Astrocyte (in vitro differentiated cells and primary cell): ENCODE measurements at regions not wholly inside any gene's neighbourhood (a gene's known extent, or its start where the extent isn't known, plus 50 kb on each side); places are given as distances from the start of the nearest gene placed in this dataset.
A peak's percentile ranks its signal among the peaks of the same experiment; 100 is the strongest.

Source experiments
- DNase-seq: peaks from one replicate; pipeline ENCODE4 v3.0.0-alpha.2; 2010; ENCODE audit warnings: low read depth
- FAIRE-seq: peaks from 2 replicates; lab custom pipeline; 2011; peaks lifted over from hg19 to GRCh38; lab: Jason Lieb, UNC
- H2AFZ ChIP-seq: 2 replicates; pipeline ENCODE4 v1.6.0; 2012; ENCODE audit warnings: low read depth, low read length, inconsistent platforms
- H3K27ac ChIP-seq: 2 replicates; pipeline ENCODE4 v1.5.1; 2011; ENCODE audit warnings: low read depth, low read length, inconsistent platforms
- H3K27me3 ChIP-seq: 2 replicates; pipeline ENCODE4 v1.6.0; 2011; ENCODE audit warnings: low read length, inconsistent platforms; ENCODE audit not compliant: insufficient read depth
- H3K36me3 ChIP-seq: 2 replicates; pipeline ENCODE4 v1.5.1; 2011; ENCODE audit warnings: low read length, inconsistent platforms; ENCODE audit not compliant: insufficient read depth
- H3K4me1 ChIP-seq: 2 replicates; pipeline ENCODE4 v1.5.1; 2011; ENCODE audit warnings: low read length, inconsistent platforms; ENCODE audit not compliant: insufficient read depth
- H3K4me2 ChIP-seq: 2 replicates; pipeline ENCODE4 v1.6.0; 2012; ENCODE audit warnings: low read length, inconsistent platforms
- H3K4me3 ChIP-seq: 2 replicates; pipeline ENCODE4 v1.5.1; 2011; ENCODE audit warnings: low read depth, mild to moderate bottlenecking, low read length, inconsistent platforms; ENCODE audit not compliant: insufficient read depth
- H3K79me2 ChIP-seq: 2 replicates; pipeline ENCODE4 v1.6.0; 2012; ENCODE audit warnings: mild to moderate bottlenecking, low read length, inconsistent platforms; ENCODE audit not compliant: insufficient read depth
- H3K9ac ChIP-seq: 2 replicates; pipeline ENCODE4 v1.6.0; 2012; ENCODE audit warnings: mild to moderate bottlenecking, low read length, inconsistent platforms
- H3K9me3 ChIP-seq: 2 replicates; pipeline ENCODE4 v1.5.1; 2012; ENCODE audit warnings: low read depth, mild to moderate bottlenecking, low read length, inconsistent platforms; ENCODE audit not compliant: insufficient read depth
- H4K20me1 ChIP-seq: 2 replicates; pipeline ENCODE4 v1.6.0; 2012; ENCODE audit warnings: low read length, inconsistent platforms; ENCODE audit not compliant: insufficient read depth
- H3K27ac Mint-ChIP-seq: one replicate; pipeline ENCODE4 v1.8.0; 2021; ENCODE audit warnings: mild to moderate bottlenecking, mixed read lengths; ENCODE audit not compliant: unreplicated experiment
- H3K27me3 Mint-ChIP-seq: one replicate; pipeline ENCODE4 v1.8.0; 2021; ENCODE audit warnings: low read depth, mixed read lengths; ENCODE audit not compliant: unreplicated experiment
- H3K36me3 Mint-ChIP-seq: one replicate; pipeline ENCODE4 v1.8.0; 2021; ENCODE audit warnings: low read depth, mixed read lengths; ENCODE audit not compliant: unreplicated experiment
- H3K4me1 Mint-ChIP-seq: one replicate; pipeline ENCODE4 v1.8.0; 2021; ENCODE audit warnings: low read depth, mixed read lengths; ENCODE audit not compliant: unreplicated experiment
- H3K4me3 Mint-ChIP-seq: one replicate; pipeline ENCODE4 v1.8.0; 2021; ENCODE audit warnings: mild to moderate bottlenecking, moderate library complexity, mixed read lengths; ENCODE audit not compliant: unreplicated experiment
- H3K9me3 Mint-ChIP-seq: one replicate; pipeline ENCODE4 v1.8.0; 2021; ENCODE audit warnings: mild to moderate bottlenecking, mixed read lengths; ENCODE audit not compliant: unreplicated experiment
- EZH2 ChIP-seq: IDR thresholded peaks from 2 replicates; pipeline ENCODE4 v1.6.1; 2012; ENCODE audit warnings: mild to moderate bottlenecking, low read length, inconsistent platforms; ENCODE audit not compliant: insufficient read depth
- TF ChIP-seq, protein P1 (sequence below): IDR thresholded peaks from 2 replicates; pipeline ENCODE4 v1.5.1; 2011; ENCODE audit warnings: low read depth, mild to moderate bottlenecking, inconsistent platforms, low read length, moderate library complexity; ENCODE audit not compliant: insufficient read depth

DNA sequence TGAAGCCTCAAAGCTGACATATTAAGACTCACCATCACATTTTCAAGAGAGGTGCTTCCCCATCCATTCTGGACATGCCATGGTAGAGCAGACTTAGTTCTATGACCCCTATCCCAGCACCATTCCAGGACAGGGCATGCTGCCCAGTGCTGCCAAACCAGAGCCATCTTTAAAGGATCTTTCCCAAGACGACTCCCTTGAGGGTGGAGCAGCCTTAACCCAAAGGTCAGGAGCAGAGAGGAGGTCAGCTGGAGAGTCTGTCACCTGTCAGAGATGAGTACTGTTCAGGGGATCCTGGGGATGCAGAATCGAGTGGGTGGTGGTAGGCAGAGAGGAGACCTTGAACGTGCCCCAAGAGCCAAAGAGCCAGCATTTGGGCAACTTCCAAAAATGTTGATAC lies 459.8 kb downstream of the STK39 start:
- Mint-ChIP-seq H3K4me1 (peaks cover 27% of the 10 kb centered on the region), H3K36me3 (no peaks in the 10 kb centered on the region), H3K9me3 (no peaks in the 10 kb centered on the region), H3K27me3 (no peaks in the 10 kb centered on the region), H3K27ac (no peak overlapping the region), H3K4me3 (no peak overlapping the region)
- Histone ChIP-seq H3K4me2 (no peak overlapping the region), H3K4me1 (peaks cover 15% of the 10 kb centered on the region), H3K4me3 (no peak overlapping the region), H3K9me3 (no peaks in the 10 kb centered on the region), H3K27me3 (no peaks in the 10 kb centered on the region), H3K27ac (no peak overlapping the region), H3K9ac (no peak overlapping the region), H4K20me1 (no peaks in the 10 kb centered on the region), H2AFZ (no peak overlapping the region), H3K79me2 (no peaks in the 10 kb centered on the region), H3K36me3 (no peaks in the 10 kb centered on the region)
- no peak for FAIRE-seq
- TF ChIP-seq, protein P1, sequence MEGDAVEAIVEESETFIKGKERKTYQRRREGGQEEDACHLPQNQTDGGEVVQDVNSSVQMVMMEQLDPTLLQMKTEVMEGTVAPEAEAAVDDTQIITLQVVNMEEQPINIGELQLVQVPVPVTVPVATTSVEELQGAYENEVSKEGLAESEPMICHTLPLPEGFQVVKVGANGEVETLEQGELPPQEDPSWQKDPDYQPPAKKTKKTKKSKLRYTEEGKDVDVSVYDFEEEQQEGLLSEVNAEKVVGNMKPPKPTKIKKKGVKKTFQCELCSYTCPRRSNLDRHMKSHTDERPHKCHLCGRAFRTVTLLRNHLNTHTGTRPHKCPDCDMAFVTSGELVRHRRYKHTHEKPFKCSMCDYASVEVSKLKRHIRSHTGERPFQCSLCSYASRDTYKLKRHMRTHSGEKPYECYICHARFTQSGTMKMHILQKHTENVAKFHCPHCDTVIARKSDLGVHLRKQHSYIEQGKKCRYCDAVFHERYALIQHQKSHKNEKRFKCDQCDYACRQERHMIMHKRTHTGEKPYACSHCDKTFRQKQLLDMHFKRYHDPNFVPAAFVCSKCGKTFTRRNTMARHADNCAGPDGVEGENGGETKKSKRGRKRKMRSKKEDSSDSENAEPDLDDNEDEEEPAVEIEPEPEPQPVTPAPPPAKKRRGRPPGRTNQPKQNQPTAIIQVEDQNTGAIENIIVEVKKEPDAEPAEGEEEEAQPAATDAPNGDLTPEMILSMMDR: no peak
- no peak for TF ChIP-seq EZH2
- no peak for DNase-seq

DNA sequence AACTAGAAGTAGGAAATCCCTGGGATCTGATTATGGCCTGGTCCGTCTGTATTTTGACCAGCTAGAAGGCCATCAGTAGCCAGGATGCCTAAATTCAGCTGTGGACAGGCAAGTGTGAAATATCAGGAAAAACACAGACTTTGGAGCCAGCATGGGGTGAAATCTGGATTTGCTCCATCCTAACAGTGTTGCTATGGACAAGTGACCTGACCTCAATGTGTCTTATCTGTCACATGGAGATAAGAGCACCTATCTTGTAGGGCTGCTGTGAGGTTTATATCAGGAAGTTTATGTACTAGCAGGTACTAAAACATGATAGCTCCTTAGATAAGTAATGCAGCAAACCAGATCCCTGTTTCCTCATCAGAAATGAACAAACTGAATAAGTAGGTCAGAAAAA lies 460.4 kb downstream of the STK39 start:
- no peaks in the 10 kb centered on the region for H3K79me2 ChIP-seq
- peaks cover 27% of the 10 kb centered on the region for H3K4me1 Mint-ChIP-seq
- H2AFZ ChIP-seq: no peak overlapping the region
- H3K4me2 ChIP-seq: no peak overlapping the region
- no peak overlapping the region for H3K27ac Mint-ChIP-seq
- no peak overlapping the region for H3K4me3 ChIP-seq
- no peaks in the 10 kb centered on the region for H4K20me1 ChIP-seq
- TF ChIP-seq EZH2: no peak
- TF ChIP-seq, protein P1: no peak
- H3K36me3 ChIP-seq: no peaks in the 10 kb centered on the region
- H3K27me3 Mint-ChIP-seq: no peaks in the 10 kb centered on the region
- no peaks in the 10 kb centered on the region for H3K9me3 Mint-ChIP-seq
- H3K4me1 ChIP-seq: peaks cover 15% of the 10 kb centered on the region
- no peak overlapping the region for H3K27ac ChIP-seq
- H3K4me3 Mint-ChIP-seq: no peak overlapping the region
- no peaks in the 10 kb centered on the region for H3K36me3 Mint-ChIP-seq
- FAIRE-seq: no peak
- no peaks in the 10 kb centered on the region for H3K9me3 ChIP-seq
- no peaks in the 10 kb centered on the region for H3K27me3 ChIP-seq
- DNase-seq: no peak
- H3K9ac ChIP-seq: no peak overlapping the region

DNA sequence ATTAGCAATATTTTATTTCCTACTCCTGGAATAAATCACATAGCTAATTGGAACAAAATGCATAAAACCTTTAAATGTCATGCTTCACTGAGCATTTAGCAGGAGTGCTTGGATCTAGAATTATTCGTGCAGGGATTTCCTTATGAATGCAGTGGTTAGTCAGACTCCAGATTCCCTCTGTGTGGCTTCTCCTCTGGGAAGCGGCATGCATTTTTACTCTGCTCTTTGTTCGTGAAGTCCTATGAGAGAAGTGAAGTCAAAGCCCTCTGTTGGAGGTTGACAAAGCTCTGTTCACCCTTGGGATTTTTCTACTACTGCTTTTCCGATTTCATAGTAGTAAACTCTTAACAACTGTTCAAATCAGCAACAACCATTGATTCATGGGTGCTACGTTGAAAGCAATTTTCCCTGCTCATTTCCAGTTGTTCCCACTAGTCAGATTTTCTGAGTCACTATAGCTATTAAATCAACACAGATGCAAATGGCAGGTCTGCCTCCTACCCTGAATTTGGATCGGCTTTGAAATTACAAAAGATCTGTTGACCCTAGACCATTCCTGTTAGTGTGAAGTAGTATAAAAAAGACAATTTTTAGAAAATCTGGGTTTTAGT lies 461.7 kb downstream of the STK39 start:
- Histone ChIP-seq H3K4me2 (peak overlapping the region; percentile 49), H3K4me3 (no peak overlapping the region), H3K79me2 (no peaks in the 10 kb centered on the region), H2AFZ (no peak overlapping the region), H3K36me3 (no peaks in the 10 kb centered on the region), H3K9me3 (no peaks in the 10 kb centered on the region), H3K27ac (no peak overlapping the region), H3K4me1 (peaks cover 15% of the 10 kb centered on the region), H4K20me1 (no peaks in the 10 kb centered on the region), H3K27me3 (no peaks in the 10 kb centered on the region), H3K9ac (no peak overlapping the region)
- Mint-ChIP-seq H3K4me3 (no peak overlapping the region), H3K27ac (no peak overlapping the region), H3K4me1 (peaks cover 27% of the 10 kb centered on the region), H3K36me3 (no peaks in the 10 kb centered on the region), H3K27me3 (no peaks in the 10 kb centered on the region), H3K9me3 (no peaks in the 10 kb centered on the region)
- TF ChIP-seq, protein P1: no peak
- TF ChIP-seq EZH2: no peak
- FAIRE-seq (peak; percentile 29), DNase-seq (peak; percentile 53)
